Sigmoid colon (tissue), 4 donors: ENCODE measurements at regions not wholly inside any gene's neighbourhood (a gene's known extent, or its start where the extent isn't known, plus 50 kb on each side); places are given as distances from the start of the nearest gene placed in this dataset.

Experiments used
- POLR2AphosphoS5 ChIP-seq, 4 donors: sonication (generic); formaldehyde crosslinking; IDR thresholded peaks; one replicate each; pipeline ENCODE4 v1.6.1; 2017; ENCODE audit warnings: antibody characterized with exemption in 4 of 4
- TF ChIP-seq, protein P1 (sequence below), 4 experiments: fragments of 450-650 bp in 3 of 4; fragments of 200-600 bp in 1 of 4; IDR thresholded peaks; one replicate each; pipeline ENCODE4 v1.5.1; 2016 to 2019; ENCODE audit warnings: antibody characterized with exemption in 4 of 4, mild to moderate bottlenecking in 3 of 4, moderate library complexity in 2 of 4

DNA sequence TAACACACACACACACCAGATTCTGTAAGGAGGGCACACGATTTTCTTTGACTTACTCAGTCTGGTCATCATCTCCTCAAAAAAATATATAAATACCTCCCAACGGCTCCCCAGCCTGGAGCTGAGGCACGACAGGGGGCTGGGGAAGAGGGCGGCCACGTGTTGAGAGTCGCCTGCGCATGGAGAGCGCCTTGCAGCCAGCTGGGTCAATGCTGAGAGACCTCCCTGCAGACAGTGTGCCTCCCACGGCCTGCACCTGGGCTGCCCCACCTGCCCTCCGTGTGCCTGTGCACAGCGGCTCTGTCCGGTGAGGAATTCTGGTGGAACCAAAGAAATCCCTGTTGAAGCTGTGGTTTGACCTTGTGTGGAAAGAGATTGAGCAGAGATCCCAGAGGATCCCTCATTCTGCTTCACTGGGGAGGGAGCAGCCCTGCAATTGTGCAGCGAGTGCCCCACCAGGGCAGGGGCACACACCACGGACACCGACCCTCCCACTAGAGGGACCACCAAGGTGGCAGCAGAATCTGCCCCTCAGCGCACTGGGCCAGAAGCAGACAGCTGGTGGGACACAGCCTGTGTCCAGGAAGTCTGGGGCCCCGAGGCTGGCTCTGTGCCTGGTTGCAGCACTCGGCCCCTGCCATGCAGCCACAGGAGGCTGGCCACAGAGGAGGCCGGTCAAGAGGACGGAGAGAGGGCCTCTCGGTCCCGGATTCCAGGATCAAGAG, 150.5 kb upstream of the PPP2R2D start:
- TF ChIP-seq, protein P1, sequence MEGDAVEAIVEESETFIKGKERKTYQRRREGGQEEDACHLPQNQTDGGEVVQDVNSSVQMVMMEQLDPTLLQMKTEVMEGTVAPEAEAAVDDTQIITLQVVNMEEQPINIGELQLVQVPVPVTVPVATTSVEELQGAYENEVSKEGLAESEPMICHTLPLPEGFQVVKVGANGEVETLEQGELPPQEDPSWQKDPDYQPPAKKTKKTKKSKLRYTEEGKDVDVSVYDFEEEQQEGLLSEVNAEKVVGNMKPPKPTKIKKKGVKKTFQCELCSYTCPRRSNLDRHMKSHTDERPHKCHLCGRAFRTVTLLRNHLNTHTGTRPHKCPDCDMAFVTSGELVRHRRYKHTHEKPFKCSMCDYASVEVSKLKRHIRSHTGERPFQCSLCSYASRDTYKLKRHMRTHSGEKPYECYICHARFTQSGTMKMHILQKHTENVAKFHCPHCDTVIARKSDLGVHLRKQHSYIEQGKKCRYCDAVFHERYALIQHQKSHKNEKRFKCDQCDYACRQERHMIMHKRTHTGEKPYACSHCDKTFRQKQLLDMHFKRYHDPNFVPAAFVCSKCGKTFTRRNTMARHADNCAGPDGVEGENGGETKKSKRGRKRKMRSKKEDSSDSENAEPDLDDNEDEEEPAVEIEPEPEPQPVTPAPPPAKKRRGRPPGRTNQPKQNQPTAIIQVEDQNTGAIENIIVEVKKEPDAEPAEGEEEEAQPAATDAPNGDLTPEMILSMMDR (IDR thresholded peaks at IDR 0.05): no peak
- TF ChIP-seq POLR2AphosphoS5 (IDR thresholded peaks at IDR 0.05): no peak
